ENCODE measurements at regions not wholly inside any gene's neighbourhood (a gene's known extent, or its start where the extent isn't known, plus 50 kb on each side); places are given as distances from the start of the nearest gene placed in this dataset.

GRCh38 chr1:218527737-218528136, 182.6 kb downstream of the TGFB2 start:
- DNase-seq: no peak

- DNase-seq: no peak
Observed at GRCh38 chr1:218529646-218530300, 184.6 kb downstream of the TGFB2 start.

- DNase-seq: no peak
Observed at GRCh38 chr1:218531936-218532335, 186.8 kb downstream of the TGFB2 start.

DNA sequence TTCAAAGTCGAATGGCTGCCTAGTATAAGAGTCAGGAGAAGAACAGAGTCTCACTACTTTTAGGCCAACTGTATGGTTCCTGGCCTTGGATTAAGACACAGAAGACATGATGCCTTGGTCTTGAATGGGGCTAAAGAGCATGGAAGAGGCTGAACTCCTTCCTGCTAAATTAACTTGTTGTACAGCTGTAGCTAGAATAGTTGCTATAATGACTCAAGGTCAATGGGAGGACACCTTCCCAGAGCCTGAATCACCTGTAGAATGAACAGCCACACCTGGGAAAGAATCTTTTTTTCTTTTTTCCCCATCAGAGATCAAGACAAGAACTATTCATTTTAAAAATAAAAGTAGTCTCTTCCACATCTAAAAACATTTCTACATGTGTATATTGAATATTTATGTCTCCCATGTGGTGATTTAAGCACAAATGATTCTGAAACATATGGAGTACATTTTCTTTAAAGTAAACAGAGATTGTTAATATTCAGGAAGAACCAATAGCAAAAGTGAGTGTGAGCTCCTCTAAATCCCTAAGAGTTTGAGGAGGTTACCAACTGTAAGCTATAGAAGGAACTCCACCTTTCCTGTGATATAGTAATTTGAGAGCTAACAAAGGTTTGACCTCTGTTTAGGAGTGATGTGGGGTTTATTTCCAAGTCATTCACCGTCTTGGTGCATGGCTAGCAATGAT, 191.3 kb downstream of the TGFB2 start:
- no peak for DNase-seq

- no peak for DNase-seq
Observed at GRCh38 chr1:218537122-218537913, 192.2 kb downstream of the TGFB2 start.

GRCh38 chr1:218538341-218538740, 193.2 kb downstream of the TGFB2 start:
- DNase-seq: no peak

GRCh38 chr1:218546314-218546713, 201.2 kb downstream of the TGFB2 start:
- DNase-seq: no peak

- DNase-seq: no peak
Observed at GRCh38 chr1:218547957-218548730, 203.0 kb downstream of the TGFB2 start.

GRCh38 chr1:218548764-218549163, 203.6 kb downstream of the TGFB2 start:
- DNase-seq: no peak

DNA sequence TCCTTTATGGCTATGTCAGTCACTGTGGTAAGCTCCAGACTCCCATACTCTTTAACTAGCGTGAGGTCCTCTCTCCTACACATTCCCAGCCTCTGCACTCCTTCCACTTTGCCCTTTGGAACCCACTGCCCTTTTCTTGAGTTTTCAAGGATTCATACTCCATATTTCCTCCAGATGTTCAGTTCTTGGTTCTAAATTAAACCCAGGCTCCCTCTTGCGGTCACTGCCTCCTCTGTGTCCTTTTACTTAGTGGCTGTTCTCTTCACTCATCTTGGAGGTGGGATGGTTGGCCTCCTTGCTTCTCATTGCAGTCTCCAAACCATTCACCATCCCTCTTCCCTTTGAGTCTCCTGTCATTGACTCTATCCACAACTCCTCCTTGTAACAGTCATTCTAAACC, 208.1 kb downstream of the TGFB2 start:
- no peak for DNase-seq

DNA sequence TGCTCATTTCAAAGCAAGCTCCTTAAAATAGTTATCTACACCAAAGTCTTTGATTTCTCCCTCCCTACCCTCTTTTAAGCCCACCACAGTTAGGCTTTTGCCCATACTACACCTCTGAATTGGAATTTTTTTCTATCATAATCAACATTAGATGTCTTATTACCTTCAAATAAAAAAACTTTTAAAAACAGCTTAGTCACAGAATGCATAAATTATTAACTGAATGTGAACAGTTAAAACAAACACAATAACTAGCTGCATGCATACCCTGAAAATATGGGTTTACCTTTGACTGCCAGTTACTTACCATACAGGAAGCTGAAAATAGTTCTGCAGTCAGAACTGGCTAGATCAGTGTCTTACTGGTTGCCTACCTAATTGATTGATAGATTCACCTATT, 210.9 kb downstream of the TGFB2 start:
- no peak for DNase-seq

GRCh38 chr1:218557731-218558130, 212.6 kb downstream of the TGFB2 start:
- DNase-seq: peak; percentile 46

GRCh38 chr1:218558271-218558810, 213.2 kb downstream of the TGFB2 start:
- no peak for DNase-seq

GRCh38 chr1:218565377-218565776, 220.2 kb downstream of the TGFB2 start:
- DNase-seq: no peak

DNA sequence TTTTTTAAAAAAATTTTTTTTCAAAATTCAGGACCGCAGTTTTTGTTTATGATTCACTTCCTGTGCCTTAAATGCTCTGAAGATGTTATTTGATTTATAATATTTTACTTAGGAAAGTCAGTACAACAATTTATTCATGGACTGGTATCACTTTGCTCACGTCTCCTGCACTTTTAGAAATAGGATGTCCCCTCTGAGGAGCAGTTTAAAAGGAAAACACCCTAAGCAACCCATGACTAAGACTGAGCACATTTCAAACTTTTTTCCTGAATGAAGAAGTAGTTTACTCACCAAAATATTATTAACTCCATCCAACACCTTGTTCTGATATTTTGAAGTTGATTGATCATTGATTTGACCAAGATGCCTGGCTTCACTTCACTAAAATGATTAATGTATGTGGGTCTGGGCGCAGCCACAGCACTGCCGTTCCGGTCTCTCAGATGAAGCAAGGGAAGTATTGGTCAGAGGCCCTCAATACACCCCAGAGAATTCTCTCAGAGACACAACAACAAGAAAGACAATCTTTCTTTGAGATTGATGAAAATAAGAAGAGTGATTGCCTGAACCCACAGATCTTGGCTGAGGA, 223.9 kb downstream of the TGFB2 start:
- DNase-seq: no peak

DNA sequence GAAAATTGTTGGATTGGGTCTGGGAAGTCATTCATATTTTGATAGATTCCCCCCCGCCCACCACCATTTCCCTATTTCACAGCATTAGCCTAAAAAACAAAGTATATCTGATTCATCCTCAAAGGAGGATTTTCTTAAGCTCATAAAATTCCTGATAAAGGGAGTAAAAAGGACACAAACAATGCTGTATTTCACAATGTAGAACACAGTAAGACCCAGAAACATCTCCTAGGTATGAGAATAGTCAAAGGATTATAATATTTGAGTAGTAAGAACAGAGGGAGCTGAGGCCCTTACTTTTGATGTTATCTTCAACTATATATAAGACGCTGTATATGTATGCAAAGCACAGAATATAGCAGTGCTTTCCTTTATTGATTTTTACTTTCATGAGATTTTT, 225.3 kb downstream of the TGFB2 start:
- no peak for DNase-seq

DNA sequence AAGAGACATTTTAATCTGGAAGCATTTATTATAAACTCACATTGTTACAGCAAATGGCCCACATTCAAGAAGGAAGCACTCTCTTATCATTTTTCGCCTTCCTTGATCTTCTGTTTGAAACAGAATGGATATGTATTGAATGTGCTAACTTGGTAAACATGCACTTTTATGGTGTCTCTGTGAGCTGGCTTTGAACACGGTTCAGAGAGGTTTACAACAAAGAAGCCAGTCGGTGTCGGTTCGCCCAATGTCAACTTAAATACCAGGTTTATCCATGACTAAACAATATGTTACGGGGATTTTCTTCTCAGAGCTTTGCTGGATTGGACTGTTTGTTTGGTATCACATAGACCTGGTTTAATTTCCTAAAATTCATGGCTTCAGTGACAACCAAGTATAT, 226.4 kb downstream of the TGFB2 start:
- no peak for DNase-seq

DNA sequence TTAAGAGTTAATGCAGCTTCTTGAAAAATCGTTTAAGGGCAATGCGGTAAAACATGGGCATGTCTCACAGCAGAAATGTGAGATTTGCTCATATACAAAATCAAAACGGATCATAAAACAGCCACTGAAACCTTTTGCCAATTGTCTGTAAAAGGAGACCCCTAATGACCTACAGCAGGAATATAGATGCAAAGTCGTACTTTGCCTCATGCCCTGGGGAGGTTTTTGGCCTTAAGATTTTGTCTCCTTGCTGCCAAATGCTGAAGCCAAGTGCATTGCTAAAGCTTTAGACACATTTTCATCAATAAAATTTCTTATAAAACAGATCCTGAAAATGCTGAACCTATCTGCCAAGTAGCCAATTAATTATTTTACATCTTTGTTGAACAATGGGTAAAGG, 226.9 kb downstream of the TGFB2 start:
- no peak for DNase-seq

DNA sequence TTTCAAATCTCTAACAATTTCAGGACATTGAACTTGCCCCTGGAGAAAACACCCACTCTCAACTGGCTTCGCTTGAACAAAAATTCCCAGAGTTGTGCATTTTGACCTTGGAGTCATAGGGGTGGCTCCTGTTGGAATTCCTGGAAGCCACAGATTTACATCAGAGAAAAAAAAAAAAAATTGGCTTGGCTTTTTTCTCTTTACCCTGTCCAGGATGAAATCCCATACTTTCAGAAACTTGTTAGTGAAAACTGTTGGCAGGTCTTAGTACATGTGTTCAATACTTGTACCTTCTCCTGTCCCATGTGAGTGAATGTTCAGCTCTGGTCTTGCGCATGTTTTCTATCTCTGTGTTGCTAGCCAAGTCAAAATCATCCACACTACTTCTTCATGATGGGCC, 228.8 kb downstream of the TGFB2 start:
- no peak for DNase-seq

DNA sequence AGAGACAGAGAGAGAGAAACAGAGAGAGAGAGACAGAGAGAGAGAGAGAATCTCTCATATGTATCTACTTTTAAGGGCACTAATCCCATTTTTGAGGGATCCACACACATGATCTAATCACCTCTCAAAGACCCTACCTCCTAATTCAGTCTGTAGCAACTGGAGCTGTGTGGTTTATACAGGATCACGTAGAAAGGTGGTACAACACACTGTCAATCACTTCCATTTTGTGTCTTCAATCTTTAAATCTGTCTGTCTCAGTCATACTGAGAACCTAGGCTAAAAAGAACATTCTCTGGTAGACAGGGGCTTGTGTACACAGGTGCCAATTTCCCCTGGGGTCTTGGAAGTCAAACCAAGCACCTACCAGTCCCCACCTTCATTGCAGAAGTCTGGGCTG, 229.9 kb downstream of the TGFB2 start:
- DNase-seq: no peak

DNA sequence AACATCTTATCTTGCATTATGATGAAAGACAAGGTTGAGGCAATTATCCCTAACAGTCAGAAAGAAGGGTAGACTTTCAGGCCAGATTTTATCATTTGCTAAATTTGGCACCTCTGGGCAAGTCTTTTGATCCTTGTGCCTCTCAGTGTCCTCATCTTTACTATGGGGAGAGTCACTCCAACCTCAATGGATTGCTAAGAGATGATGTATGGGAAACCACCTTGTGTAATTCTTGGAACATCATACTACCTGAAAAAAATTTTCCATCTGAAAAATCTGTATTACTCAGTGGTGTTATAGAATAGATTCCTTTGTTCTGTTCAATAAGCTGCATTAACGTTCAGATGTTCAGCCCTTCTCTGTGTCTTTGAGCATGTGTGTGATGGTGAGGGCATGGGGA, 230.7 kb downstream of the TGFB2 start:
- DNase-seq: no peak

GRCh38 chr1:218582646-218583045, 237.5 kb downstream of the TGFB2 start:
- DNase-seq: no peak

Measured in NCI-H1417 treated with DMSO at 0.1 percent for 48 hours (cell line).